GM12878 (cell line): ENCODE measurements at regions not wholly inside any gene's neighbourhood (a gene's known extent, or its start where the extent isn't known, plus 50 kb on each side); places are given as distances from the start of the nearest gene placed in this dataset.

Experiments used
- ATAC-seq: fragments of 200-7000 bp; cut with Tn5 transposase; 3 replicates; pipeline ENCODE4 v1.9.1; 2020; ENCODE audit warnings: mild to moderate bottlenecking, moderate library complexity
- BruUV-seq: library from RNA; stranded (reverse); fragments of 400-500 nt; replicated peaks from 2 replicates; lab custom pipeline; 2021; lab: Mats Ljungman, UMichigan
- CTCF ChIA-PET: fragments of 300-600 bp; sonication (Branson Sonifier 250); formaldehyde crosslinking; extraction: SDS; loops from one replicate; lab custom pipeline; 2021; ENCODE audit warnings: inconsistent platforms; lab: Yijun Ruan, JAX
- POLR2A ChIA-PET: fragments of 350-600 bp; formaldehyde crosslinking; extraction: SDS; loops from one replicate; lab custom pipeline; 2021; ENCODE audit warnings: inconsistent platforms; lab: Charles Lee
- RAD21 ChIA-PET: fragments of 300-600 bp; sonication (Branson Sonifier 250); formaldehyde crosslinking; loops from one replicate; lab custom pipeline; 2023; ENCODE audit warnings: antibody characterized with exemption; ENCODE audit not compliant: unreplicated experiment; lab: Charles Lee
- SMC1A ChIA-PET: fragments of 300-600 bp; sonication (Branson Sonifier 250); formaldehyde crosslinking; loops from one replicate; lab custom pipeline; 2023; ENCODE audit not compliant: unreplicated experiment, uncharacterized antibody; lab: Charles Lee
- DNase-seq: peaks from one replicate; pipeline ENCODE4 v3.0.0-alpha.2; 2011; ENCODE audit warnings: low read depth, low spot score
- FAIRE-seq: peaks from 3 replicates; lab custom pipeline; 2011; peaks lifted over from hg19 to GRCh38; lab: Jason Lieb, UNC
- H2AFZ ChIP-seq: 2 replicates; pipeline ENCODE4 v1.6.0; 2011; ENCODE audit warnings: low read depth, low read length, control low read depth; ENCODE audit not compliant: control insufficient read depth
- H3K27ac ChIP-seq: 2 replicates; pipeline ENCODE4 v1.5.1; 2011; ENCODE audit warnings: control low read depth; ENCODE audit not compliant: control insufficient read depth, insufficient read depth
- H3K27me3 ChIP-seq, 2 experiments: replicated peaks in 1 of 2; 2 replicates each; pipeline versions ENCODE4 v1.6.0 to v1.6.1; 2011; ENCODE audit warnings: low read length in 1 of 2; ENCODE audit not compliant: control insufficient read depth in 2 of 2, insufficient read depth in 2 of 2
- H3K36me3 ChIP-seq, 2 experiments: 2 replicates each; pipeline ENCODE4 v1.5.1; 2011; ENCODE audit warnings: low read length in 1 of 2; ENCODE audit not compliant: control insufficient read depth in 2 of 2, insufficient read depth in 2 of 2
- H3K4me1 ChIP-seq: 2 replicates; pipeline ENCODE4 v1.6.1; 2011; ENCODE audit warnings: mild to moderate bottlenecking, low read length, moderate library complexity, mixed read lengths; ENCODE audit not compliant: control insufficient read depth, insufficient read depth
- H3K4me2 ChIP-seq: 2 replicates; pipeline ENCODE4 v1.6.0; 2011; ENCODE audit warnings: control low read depth; ENCODE audit not compliant: control insufficient read depth, insufficient read depth
- H3K4me3 ChIP-seq: fragments of 200-600 bp; sonication (generic); 2 replicates; pipeline ENCODE4 v1.5.1; 2016
- H3K79me2 ChIP-seq: 2 replicates; pipeline ENCODE4 v1.6.0; 2011; ENCODE audit warnings: low read length; ENCODE audit not compliant: control insufficient read depth, insufficient read depth
- H3K9ac ChIP-seq: 2 replicates; pipeline ENCODE4 v1.8.0; 2011; ENCODE audit warnings: low read length, control low read depth, mixed read lengths; ENCODE audit not compliant: control insufficient read depth, insufficient read depth
- H3K9me3 ChIP-seq: replicated peaks from 3 replicates; pipeline ENCODE4 v1.5.1; 2011; ENCODE audit warnings: mild to moderate bottlenecking, low read length; ENCODE audit not compliant: control insufficient read depth, insufficient read depth
- H4K20me1 ChIP-seq: 2 replicates; pipeline ENCODE4 v1.6.0; 2011; ENCODE audit not compliant: control insufficient read depth, insufficient read depth
- CEBPZ ChIP-seq: fragments of 150-350 bp; IDR thresholded peaks from 2 replicates; pipeline ENCODE4 v1.6.1; 2016; ENCODE audit warnings: low read depth, low read length
- CREB1 ChIP-seq: IDR thresholded peaks from 2 replicates; pipeline ENCODE4 v1.6.1; 2012; ENCODE audit warnings: low read depth, mild to moderate bottlenecking, inconsistent platforms
- HCFC1 ChIP-seq: fragments of 150-350 bp; IDR thresholded peaks from 2 replicates; pipeline ENCODE4 v1.6.1; 2014; ENCODE audit warnings: low read length
- USF2 ChIP-seq: IDR thresholded peaks from 2 replicates; pipeline ENCODE4 v1.6.1; 2011; ENCODE audit warnings: low read depth, low read length, improper control_type of control experiment, borderline replicate concordance
- WGBS: methylation state at CpG from one replicate; pipeline ENCODE4 v1.1.6; 2016; ENCODE audit warnings: low lambda C conversion rate; ENCODE audit not compliant: insufficient replicate concordance, insufficient coverage; ENCODE audit errors: missing lambda C conversion rate; 5-methylcytosine and 5-hydroxymethylcytosine counted together
- in situ Hi-C: fragments of 300-500 bp; cut with MboI; formaldehyde crosslinking; loops from 9 replicates; pipeline ENCODE4 v1.14.3; 2018; ENCODE audit warnings: mixed read lengths
- intact Hi-C: fragments of 100-400 bp; cut with micrococcal nuclease; formaldehyde crosslinking; loops from one replicate; pipeline ENCODE4 v1.14.2; 2022; ENCODE audit not compliant: unreplicated experiment

DNA sequence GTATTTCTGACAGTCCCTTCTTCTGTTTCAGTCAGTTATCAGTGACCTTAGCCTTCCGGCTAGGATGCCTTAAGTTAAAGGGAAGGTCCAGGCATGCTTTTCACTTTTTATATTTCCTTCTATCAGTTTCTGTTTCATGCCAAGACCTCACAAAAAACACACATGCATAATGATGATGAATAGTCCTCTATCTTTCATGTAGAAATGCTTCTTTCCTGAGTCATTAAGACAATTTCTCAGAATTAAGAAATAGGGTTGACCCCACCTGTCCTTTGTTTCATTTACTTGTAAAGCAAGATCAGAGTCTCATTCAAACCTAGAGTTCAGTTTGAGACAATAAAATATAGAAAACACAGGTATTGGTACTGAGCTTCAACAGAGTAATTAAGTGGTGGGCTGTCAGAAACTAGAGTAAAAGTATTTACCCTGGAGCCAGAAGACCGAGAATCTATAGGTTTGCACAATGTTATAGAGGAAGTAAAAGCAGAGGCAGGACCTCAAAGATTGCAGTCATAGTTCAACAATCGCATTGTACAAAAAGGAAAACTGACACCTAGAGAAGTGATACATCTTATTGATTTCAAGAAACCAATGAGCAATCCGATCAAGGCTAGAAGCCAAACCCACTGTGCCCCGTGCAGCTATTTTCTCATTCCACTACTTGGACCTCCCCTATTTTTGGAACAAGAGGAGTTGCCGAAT, 118.7 kb upstream of the PUM3 start (continued):
- TF ChIP-seq CEBPZ (no peak), CREB1 (no peak)

DNA sequence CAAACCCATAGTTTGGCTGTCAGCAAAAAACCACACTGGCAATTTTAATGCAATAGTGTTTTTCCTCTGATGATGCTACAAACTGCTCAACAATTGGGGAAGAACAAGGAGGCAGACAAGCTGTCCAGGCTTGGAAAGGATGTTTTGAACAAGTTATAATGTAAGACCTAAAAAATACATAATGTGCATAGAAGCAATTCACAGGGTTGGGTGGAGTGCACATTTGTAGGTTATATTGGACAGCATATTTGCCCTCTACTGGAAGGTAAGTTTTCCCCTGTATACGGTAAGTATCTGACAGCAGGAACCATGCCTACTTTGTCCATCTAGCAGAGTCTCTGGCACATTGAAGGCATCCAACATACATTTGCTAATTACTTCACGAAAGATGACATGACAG, 114.3 kb upstream of the PUM3 start:
- in situ Hi-C loops, result no loop called here
- CTCF ChIA-PET, result no interaction called here
- no peak for FAIRE-seq

More for the DNA sequence above, 114.3 kb upstream of the PUM3 start:
- Histone ChIP-seq H3K79me2 (no peaks in the 10 kb centered on the region), H3K4me3 (no peak overlapping the region), H3K36me3 (no peaks in the 10 kb centered on the region), H4K20me1 (no peaks in the 10 kb centered on the region), H3K9ac (no peak overlapping the region), H3K9me3 (no peaks in the 10 kb centered on the region), H3K4me1 (no peaks in the 10 kb centered on the region), H3K27ac (no peak overlapping the region), H2AFZ (no peak overlapping the region), H3K4me2 (no peak overlapping the region), H3K27me3 (no peaks in the 10 kb centered on the region; a peak in 1 of 4 replicates)
- ChIA-PET RAD21 (no interaction called here), SMC1A (no interaction called here), POLR2A (no interaction called here)
- TF ChIP-seq USF2 (no peak), HCFC1 (no peak)
- DNase-seq (no peak), ATAC-seq (no peak)
- 49% methylated on average over 2 of the region's 2 CpGs for WGBS
- intact Hi-C loops, result loop anchor here (2.0 kb wide), 1 partner anchor 19 kb away; no protein-coding TSS in a partner anchor
- BruUV-seq, result no TSS peak
